HG02798 (cell line): ENCODE measurements at regions not wholly inside any gene's neighbourhood (a gene's known extent, or its start where the extent isn't known, plus 50 kb on each side); places are given as distances from the start of the nearest gene placed in this dataset.

ENCODE experiments used
- ATAC-seq: cut with Tn5 transposase; IDR thresholded peaks from one replicate; pipeline ENCODE4 v1.9.1; 2021; ENCODE audit warnings: mild to moderate bottlenecking; ENCODE audit not compliant: unreplicated experiment, poor library complexity

DNA sequence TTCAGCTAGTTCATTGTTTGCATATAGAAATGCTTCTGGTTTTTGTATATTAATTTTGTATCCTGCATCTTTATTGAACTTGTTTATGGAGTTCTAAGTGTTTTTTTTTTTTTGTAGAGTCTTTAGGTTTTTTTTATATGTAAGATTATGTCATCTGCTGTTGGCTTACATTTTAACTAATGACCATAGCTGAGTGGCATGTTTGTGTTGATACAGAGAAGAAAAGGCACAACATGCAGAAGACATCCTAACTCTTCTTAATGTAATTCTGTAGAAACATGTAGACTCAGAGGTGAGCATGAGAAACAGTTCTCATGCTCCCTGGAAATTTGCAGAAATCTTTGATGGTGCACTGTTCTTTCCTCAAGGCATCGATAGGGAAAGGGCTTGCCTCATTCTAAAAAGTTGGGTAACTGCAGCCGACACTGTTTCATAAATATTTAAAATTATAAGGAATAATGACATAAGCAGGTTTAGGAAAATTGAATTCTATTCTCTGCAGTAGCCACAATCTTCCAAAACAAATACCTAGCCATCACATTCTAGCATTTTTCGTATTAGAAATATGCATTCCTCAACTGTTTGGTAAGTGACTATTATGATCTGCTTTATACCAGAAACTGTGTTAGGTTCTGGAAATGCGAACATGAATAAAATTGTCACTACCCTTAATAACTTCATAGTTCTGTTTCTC is 499.6 kb upstream of the KCNMB2 start:
- ATAC-seq: no peak

DNA sequence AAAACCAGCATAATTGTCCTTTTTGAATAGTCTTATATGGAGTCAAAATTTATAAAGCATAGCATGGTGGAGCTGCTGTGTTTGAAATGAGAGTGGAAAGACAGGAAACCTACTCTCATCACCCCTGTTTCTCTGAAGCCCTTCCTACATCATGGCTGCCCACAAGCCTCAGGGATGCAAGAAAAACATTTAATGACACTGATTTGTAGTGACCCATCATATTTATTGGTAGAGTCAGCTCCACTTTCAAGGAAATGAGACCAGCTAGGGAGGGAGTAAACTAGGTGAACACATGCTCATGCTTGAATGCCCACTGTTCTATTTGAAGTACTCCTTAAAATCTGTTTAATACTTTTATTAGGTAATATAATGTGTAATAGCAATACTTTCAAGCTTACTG is 494.3 kb upstream of the KCNMB2 start:
- no peak for ATAC-seq

DNA sequence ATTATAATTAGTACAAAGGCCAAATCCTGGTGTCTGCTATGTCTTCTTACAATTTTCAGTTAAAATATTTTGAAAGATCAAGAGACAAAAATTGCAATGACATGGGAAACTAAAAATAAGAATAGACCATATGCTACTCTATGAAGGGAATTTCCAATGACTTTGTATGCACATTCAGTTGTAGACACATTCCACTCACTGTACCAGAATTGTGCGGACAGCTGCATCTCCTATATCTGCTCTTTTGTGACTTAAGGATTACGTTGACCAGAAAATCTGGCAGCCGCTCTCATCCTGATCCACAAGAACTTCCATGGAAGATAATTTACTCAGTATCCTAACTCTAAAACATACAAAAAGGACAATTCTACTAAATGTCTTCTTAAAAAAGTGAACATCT is 493.9 kb upstream of the KCNMB2 start:
- no peak for ATAC-seq

DNA sequence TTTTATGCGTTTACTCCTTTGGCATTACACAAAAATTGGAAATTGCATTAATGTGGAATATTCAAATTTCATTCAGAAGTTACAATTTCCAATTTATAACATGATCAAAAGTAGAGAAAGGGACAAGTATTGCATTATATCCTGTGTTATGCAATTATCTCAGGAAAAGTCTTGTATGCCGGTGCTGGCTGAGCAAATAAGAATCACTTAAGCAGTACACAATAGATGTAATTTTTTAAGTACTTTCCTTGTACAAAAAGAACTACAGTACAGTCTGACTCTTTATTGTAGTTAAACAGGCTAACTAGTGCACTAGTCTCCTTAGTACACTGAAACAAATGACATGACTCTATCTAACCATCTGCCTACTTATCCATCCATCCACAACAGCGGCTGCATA is 493.2 kb upstream of the KCNMB2 start:
- ATAC-seq: no peak

DNA sequence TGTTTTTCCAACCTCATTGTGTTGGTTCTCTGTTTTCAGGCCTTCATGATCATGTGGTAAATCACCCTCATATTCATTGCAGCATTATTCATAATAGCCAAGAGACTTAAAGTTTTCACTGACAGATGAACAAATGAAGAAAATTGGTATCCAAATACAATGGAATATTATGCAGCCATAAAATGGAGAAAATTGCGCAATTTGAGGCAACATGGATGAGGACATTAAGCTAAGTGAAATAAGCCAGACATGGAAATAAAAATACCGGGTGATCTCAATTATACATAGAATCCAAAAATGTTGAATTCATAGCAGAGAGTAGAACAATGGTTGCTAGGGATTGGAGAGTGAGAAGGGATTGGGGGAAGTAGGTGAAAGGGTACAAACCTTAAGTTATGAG is 491.9 kb upstream of the KCNMB2 start:
- no peak for ATAC-seq

DNA sequence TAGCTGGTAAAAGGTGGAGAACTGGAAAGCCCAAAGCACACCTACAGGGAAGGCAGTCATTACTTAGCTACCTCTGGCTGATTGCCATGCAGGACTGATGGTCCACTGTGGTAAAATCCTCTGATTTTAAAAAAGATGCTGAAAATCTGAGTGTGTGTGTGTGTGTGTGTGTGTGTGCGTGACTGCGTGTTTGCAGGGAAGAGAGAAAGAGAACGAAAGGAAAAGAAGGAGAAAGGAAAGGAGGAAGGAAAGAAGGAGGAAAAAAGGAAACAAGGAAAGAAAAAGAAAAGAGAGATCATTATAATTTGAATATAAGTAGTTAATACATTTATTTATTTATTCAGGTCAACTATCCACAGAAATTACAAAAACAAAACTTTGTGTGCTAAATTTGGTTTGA is 488.7 kb upstream of the KCNMB2 start:
- ATAC-seq: no peak

DNA sequence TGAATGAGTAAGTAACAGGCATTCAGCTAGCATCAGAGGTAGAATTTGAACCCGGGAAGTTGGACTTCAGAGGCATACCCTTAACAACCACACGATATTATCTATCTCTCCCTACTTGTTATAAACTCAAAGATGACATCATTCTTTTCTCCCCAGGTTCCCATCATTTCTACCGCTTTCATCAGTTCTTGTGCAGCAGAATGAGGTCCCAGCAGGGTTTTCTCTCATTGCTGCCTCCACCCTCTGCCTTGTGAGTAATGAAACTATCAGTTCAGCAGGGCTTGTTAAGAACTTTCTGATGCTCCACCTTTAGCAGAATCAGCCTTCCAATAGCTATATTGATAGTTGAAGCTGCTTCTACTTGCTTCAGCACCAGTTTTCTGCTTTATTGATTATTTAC is 487.5 kb upstream of the KCNMB2 start:
- ATAC-seq: no peak

DNA sequence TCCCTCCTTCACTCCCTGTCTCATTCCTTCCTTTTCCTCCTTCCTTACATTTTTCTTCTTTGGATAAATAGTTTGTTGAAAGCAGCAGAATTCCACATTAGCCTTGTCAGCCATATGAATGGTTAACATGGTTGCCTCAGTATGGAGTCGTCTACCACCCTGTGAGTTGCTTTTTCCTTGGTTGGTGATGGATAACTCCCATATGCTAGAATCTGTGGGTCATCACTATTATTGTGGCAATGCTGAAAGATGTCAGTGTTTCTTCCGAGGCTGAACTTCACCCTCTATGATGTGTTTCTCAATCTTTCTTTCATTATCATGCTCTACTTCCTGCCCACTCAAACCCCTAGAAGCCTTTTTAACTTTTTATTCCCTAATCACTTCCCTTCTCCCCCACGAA is 481.8 kb upstream of the KCNMB2 start:
- ATAC-seq: no peak

DNA sequence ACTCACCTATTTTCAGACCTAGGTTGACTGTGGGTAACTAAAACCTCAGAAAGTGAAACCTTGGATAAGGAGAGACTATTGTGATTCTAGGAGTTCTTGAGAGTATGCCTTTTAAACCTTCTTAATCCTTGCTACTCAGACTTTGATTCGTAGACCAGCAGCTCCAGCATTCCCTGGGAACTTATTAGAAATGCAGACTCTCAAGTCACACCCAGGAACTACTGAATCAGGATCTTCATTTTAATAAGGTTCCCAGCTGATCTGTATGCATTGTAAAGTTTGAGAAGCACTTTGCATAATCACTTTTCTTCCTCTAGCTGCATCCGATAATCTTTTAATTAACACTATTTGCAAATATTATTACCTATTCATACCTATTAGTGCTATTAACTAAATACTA is 480.3 kb upstream of the KCNMB2 start:
- ATAC-seq: no peak

DNA sequence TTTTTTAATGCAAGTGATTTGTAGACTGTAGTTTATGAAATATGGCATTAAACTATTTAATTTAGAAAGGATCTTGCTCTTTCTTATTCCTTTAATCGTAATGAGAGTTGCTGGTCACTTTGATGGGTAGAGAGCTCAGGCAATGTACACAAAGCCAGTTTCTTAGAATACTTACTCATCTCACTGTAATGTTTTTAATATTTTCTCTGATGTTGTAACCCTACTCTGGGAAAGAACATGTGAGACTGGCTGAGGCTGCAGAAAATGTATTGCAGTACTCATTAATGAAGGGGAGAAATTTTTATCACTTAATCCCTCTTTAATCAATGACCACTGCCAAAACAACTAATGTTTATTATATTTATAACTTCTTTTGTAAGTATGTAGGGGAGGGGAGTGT is 479.4 kb upstream of the KCNMB2 start:
- no peak for ATAC-seq

DNA sequence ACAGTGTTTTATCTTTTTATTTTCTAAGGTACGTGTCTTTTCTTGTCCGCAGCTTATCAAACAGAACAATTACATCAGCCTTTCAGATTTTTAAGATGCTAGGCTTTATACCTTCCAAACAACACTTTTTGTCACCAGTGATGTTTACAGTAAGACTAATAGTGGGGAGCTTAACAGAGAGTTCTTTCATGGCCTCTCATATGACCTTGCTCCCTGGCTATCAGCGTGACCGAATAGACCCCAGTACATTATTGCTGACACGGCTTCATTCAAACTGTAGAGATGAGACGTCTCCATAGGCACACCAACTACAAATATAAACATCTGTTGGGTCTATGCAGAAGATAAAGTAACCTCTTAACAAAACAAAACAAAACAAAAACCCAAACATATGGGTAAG is 477.6 kb upstream of the KCNMB2 start:
- ATAC-seq: no peak

DNA sequence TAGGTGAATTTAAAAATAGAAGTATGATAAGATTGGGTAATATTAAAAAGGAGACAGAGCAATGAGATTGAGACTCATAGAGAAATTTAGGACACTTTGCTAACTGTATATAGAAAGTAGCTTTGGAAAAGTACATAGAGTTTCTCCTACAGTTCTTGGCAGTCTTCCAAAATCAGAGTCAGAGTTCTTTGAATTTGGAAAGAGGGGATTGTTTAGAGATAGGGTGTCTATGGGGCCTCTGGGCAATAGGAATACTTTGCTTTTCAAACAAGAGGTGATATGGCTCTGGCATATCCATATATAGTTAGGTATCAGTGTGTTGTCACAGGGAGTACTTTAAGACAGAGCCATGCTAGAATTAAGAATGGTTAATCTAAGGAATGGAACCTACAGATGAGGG is 477.1 kb upstream of the KCNMB2 start:
- no peak for ATAC-seq

DNA sequence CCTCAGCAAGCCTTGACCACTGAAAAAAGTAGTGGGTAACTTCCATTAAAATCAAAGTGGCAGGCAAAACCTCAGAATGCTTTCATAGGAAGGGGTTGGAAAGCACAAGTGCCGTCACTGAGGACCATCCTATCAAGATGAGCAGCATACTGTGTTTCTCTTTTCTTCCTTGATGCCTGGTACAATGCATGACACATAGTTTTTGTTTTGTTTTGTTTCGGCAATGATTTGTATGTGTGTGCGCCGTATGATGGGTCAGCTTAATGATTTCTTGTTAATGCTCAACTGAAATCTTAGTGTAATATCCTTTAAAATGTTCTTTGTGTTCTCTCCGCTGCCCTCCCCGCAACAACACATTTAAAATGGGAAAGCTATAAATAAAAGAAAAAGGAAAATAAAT is 476.4 kb upstream of the KCNMB2 start:
- no peak for ATAC-seq

DNA sequence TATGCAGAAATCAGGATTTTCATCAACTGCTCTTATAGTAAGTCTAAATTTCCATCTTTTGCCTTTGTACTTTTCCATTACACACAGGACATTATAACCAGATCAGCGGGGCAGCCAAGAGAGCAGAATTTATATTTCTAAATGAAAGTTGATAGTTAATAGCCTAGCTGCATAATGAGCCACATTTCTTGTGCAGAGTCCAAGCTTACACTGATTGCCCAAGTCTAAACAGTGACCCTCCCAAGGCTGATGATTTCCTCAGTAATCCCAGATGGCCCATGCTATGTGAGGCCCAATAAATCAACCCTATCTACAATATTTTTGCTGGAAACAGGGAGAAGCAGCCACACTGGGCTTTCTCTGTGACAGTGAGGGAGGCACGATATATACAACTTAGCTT is 475.8 kb upstream of the KCNMB2 start:
- no peak for ATAC-seq

DNA sequence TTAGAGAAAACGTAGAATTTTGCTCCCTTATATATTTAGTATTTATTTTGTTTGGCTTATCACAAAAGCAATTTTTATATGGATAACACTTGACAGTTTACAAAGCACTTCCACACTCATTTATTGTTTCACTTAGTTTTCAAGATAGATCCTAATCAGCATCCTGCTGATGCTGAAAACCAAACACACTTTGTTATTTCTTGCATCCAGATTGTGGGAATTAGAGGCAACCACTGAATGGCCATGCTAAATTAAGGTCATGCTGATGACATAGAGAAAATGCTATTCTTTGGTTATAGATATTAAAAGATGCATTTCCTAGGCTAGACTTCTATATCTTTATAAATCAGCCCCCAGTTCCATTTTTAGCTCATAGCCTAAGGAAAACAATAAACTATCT is 474.1 kb upstream of the KCNMB2 start:
- ATAC-seq: no peak

DNA sequence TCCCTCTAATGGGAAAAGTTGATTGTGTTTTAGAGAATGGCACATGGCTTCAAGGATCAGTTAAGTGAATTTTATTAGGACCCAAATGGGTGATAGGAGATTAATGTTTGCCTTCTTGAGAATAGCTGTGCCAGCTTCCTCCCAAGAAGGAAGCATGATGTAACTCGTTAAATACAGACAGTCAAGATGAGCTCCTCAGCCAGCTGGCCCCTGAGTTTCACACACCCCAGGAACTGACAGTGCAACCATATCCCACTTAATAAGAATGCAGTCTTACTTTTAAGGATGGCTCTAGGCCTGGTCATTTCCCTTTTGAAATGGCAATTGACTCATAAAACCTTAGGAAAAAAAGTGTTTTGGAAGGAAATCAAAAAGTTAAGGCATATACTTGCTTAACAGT is 472.8 kb upstream of the KCNMB2 start:
- ATAC-seq: no peak

DNA sequence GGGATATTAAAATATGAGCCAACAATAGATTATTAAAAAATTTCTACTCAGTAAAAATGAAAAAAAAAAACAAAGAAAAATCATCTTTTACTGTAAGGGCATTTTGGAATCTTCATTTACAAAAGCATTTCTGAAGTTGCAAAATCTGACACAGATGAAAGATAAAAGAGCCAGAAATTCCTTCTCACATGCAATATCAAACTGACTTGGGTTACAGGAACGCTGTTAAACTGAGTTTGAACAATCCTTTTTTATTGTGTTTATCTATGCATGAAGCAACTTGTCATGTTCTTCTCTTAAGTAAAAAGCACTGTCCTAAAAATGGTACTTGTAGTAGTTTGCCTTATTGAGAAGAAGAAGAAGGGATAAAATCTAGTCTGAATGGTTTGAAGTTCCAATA is 468.5 kb upstream of the KCNMB2 start:
- no peak for ATAC-seq

DNA sequence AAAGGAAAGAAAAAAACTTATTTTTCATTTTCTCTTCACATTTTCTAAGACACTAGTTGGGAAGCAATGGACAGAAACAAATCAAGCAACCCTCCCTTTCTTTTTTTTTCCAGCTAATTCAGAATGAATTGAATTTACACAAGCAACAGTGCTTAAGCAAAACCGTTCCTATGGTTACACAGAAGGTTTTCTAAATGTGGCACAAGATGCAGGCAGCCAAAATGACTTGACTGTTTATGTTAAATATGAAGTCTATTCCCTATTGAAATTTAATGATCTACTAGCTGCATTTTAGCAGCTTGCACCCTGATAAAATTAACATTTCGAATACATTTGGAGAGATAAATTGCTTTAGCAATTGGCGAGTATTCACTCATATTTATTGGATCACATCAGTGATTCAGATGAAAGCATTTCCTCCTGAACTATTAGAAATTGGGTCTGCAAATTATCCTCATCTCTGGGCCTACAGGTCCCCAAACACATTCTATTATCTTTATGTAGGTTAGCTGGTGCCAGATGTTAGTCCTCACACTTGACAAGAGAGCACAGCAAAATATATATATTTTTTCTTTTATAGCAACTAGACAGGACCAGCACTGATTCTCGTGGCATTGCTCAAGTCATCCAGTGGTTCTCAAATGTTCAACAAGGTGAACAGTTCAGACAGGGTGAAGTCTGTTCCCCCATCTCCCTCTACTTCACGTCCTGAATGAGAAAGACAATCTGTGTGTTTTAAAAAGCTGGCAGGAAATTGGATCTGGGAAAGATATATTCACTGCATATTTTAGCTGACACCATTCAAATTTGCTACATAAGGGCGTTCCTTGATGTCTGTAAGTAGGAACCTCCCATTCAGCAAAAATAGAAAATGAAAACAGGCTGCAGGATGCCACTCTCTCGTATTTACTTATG is 463.6 kb upstream of the KCNMB2 start:
- ATAC-seq: no peak

DNA sequence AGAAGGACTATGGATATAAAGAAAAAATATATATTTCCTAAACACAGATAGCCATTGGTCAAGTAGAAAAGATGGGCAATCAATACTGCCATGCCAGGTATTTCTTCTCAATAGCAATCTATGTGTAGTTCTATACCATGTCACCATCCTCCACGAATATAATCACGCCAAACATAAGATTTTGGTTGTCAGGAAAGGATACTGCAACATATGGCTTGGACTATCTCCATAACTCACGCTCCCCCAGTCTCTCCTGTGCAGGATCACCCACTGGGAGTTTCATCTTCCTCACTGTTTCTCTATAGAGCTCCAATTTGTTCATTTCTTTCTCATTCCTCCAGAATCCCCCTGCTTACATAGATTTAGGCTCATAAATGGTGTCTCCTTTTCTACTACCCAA is 462.9 kb upstream of the KCNMB2 start:
- no peak for ATAC-seq

DNA sequence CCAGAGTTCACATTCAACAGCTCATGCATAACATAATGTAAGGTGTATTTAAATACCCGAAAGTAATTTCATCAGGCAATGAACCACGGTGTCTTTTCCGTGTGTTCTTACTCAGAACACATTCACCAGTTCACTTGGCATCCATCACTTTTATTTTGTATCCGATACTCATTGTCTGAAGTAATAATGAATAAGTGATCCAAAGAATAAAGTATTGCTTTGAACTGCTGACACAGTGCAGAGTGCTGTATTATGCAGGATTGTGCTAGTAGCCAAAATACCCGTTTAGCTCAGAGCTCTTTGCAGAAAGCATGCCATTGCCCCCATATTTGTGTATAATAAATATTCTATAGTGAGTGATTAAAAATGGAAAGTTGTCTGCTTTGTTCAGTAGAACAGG is 460.9 kb upstream of the KCNMB2 start:
- ATAC-seq: no peak

DNA sequence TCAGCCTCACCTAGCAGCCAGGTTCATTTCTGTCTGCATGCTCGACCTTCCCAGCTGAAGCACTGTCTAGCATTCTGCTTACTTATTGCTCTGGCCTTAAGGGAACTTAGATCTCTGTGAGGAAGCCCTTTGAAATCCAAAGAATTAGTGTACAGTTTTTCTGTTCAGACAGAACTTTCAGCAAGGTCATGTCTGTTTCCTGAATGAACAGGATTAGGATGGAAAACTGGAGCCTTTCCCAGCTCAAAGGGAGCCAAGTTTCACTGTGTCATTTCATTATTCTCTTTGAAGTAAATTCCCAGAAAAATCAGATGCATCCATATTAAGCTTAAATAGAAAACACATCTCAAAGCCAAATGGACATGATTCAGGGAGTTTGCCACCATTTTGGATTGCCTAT is 457.3 kb upstream of the KCNMB2 start:
- ATAC-seq: no peak

DNA sequence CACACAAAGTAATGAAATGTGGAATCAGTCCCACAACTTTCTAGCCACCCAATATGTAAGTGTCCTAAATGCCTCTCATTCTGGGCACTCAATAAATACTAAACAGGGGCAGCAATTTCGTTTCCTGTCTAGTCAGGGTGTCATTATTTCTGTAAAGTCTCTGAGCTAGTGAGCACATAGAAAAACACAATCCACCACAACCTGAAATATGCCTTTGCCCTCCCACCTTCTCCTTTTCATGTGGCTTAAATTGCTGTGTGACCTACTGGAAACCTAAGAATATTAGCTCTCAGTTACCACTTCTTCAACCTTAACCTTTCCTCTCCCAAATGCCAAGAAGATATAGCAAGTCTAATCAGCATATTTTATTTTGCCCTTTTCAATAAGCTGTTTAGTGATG is 456.3 kb upstream of the KCNMB2 start:
- no peak for ATAC-seq
